NCI-H1105 treated with DMSO at 0.1 percent for 48 hours (cell line): ENCODE measurements at regions not wholly inside any gene's neighbourhood (a gene's known extent, or its start where the extent isn't known, plus 50 kb on each side); places are given as distances from the start of the nearest gene placed in this dataset.
"Not testable (repeated sequence)": the region's sequence is repeated elsewhere in the genome, so short reads cannot be mapped to it uniquely, and the experiment has no call there.

ENCODE experiments used
- DNase-seq: peaks from one replicate; lab custom pipeline; 2025; lab: John Stamatoyannopoulos, UW

GRCh38 chr4:187603093-187604025, 392.2 kb upstream of the ZFP42 start:
- DNase-seq, result no peak

GRCh38 chr4:187604984-187605383, 390.6 kb upstream of the ZFP42 start:
- DNase-seq, result no peak

DNA sequence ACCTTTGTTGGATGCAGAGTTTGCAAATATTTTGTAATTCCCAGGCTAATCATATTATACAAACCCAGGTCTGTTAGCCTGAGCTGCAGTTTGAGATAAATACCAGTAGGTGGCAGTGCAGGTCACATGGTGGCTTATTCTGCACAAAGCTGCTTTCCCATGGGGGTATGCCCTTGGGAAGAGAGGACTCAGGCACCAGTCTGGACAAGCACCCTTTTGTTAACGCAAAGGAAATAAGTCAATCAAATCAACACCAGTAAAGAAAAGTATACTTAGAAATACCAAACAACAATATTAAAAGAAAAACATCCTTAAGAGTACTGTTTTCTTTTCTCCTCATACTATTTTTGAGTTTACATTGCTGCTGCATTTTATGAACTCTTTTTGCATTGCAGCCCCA, 389.0 kb upstream of the ZFP42 start:
- DNase-seq, result peak; percentile 25

DNA sequence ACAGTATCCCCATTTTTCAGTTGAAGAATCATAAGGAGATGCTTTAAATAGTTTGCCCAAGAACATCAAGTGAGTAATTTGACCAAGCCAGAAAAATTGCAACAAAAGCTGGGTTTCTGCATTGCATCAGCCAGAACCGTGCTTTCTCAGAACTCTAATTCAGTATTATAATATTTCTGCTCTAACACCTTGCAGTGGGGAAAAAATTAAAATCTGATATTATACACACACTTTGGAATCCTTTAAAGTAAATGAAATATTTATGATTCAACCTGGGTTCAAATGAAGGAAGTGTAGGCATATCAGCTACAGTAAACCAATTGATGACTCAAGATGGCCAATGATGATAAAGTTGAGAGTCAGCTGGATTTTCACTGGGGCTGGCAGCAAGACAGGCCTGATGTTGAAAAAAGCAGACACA, 387.6 kb upstream of the ZFP42 start:
- DNase-seq, result no peak

DNA sequence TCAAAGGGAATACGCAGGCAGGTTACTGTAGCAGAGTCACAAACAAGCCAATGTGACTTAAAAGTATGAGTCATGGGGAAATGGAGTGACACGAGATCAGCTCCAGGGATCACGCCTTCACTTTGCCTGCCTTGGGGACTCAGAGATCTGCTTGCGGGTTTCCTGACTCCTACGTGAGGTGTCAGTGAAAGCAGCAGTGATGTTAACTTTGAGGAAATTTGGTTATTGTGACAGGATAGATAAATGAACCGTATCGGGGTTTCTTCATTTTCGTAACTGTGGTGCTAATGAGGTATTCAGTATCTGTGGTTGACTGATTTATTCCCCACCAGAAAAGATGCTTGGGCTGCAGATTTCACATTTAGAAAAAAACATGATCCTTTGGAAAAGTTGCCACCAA, 383.3 kb upstream of the ZFP42 start:
- no peak for DNase-seq

DNA sequence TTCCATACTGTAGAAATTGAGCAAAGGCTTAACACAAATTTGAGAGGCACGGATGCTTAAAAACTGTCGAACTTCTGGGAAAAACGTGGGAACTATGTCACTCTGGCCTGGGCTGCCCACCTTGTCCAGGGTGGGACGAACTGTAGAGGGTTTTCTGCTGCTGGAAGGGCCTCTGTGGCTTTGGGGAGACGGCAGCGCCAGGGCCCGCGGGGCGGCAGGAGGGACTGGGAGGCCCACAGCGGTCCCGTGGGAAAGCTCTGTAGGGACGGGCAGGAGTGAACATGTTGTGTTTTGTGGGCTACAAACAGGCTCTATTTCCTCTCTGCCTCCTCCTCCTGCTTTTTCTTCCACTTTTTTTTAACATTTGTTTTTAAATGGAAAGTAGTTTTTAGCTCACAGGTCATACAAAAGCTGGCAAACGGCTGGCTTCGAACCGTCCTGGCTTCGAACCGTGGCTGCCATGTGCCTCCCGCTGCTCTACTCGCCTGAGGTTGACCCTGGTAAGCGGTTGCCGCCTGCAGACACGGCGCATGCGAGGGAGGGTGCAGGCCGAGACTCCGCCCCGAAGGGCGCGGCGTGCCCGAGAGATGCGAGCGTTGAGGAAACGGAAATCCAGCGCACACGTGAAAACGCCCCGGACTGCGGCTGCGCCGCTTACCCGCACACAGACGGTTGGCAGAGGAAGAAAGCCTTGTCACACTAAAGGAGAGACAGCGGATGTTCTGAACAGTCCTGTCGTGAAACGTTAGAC, 382.3 kb upstream of the ZFP42 start:
- no peak for DNase-seq

DNA sequence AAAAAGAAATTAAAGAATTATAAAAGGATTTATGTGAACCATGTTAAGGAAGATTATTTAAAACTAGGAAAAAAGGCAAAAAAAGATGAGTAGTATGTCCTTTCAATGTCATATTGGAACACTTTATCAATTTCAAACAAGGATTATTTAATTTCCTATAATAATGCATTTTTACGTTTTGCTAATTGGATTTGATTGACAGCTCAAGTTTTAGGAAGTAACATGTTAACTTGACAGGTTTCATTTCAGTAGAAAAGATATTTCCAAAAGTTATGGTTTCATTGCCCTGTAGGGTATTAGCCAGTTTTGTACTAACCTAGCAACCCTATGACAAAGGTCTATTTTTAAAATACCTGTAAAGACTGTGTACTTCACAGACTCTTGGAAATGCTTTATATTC, 379.6 kb upstream of the ZFP42 start:
- no peak for DNase-seq

- DNase-seq, result no peak
These were observed 378.5 kb upstream of the ZFP42 start for GRCh38 chr4:187617113-187617512.

DNA sequence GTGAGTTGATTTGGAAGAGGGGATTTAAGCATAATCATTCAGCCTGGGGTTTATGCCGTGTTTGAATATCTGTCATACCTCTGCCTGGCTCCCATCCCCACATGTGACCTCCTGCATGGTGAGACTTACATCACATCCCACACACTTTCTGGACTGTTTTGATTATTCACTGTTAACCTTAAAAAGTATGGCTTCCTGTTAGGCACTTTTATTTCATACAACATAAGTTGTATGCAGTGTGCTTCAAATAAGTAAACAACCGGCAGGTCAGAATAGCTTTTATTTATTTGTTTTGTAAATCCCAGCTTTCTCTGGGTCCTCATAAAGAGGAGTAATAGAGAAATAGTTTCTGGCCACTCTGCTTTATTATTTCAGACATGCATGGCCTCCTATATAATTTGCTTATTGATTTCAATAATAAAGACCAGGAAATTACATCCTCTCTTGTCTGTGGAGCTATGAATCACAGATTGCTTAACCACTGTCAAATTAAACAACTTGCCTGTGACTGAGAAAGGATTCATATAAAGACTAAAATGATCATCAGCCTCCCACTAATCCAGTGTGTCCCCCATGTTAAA, 376.8 kb upstream of the ZFP42 start:
- no peak for DNase-seq

DNA sequence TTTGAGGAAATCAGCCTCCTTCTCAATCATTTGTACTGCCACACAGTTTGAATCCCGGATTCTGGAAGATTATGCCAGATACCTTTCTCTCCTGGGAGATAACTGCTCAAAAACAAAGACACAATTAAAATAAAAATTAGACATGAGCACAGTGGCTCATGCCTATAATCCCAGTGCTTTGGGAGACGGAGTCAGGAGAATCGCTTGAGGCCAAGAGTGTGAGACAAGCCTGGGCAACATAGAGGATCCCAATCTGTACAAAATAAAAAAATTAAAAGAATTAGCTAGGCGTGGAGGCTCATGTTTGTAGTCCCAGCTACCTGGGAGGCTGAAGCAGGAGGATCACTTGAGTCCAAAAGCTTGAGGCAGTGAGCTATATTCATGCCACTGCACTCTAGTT, 376.3 kb upstream of the ZFP42 start:
- no peak for DNase-seq

GRCh38 chr4:187632260-187632995, 363.1 kb upstream of the ZFP42 start:
- no peak for DNase-seq

- no peak for DNase-seq
These were observed 362.3 kb upstream of the ZFP42 start for GRCh38 chr4:187633245-187633644.

DNA sequence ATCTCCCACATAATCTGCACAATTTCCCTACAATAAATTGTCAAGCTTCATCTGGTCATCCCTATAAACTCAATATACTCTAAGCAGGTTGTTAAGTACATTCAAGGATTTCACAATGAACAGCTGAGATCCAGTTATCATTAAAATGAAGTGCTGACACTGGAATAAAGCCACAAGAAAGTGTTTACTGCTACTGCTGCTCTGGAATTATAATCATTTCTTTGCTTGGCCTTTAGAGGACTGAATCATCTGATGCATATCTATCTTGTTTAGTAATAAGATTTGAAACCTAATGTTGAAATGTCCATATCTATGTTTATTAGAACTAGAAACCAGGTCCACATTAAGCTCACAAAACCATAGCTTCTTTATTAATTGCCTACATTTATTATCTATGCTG, 338.6 kb upstream of the ZFP42 start:
- no peak for DNase-seq

DNA sequence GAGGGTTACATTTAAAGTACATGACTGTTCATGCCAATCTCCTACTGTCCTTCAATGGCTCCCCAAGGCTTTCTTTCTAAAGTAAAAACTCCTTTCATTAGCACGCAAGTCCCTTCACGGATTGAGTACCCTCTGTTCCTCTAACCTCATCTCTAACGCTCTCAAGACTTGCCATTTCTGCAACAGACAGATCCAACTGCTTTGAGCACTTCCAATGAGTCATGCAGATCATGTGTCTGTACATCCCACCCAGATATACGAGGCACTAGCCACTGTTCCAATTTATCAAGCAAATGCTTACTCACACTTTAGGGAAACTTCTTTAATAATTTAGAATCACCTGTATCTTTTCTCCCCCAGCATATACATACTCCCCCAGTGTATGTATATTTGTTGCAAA, 332.5 kb upstream of the ZFP42 start:
- DNase-seq, result no peak

GRCh38 chr4:187664011-187664410, 331.6 kb upstream of the ZFP42 start:
- DNase-seq, result no peak

- DNase-seq, result no peak
These were observed 330.5 kb upstream of the ZFP42 start for GRCh38 chr4:187665086-187665485.

DNA sequence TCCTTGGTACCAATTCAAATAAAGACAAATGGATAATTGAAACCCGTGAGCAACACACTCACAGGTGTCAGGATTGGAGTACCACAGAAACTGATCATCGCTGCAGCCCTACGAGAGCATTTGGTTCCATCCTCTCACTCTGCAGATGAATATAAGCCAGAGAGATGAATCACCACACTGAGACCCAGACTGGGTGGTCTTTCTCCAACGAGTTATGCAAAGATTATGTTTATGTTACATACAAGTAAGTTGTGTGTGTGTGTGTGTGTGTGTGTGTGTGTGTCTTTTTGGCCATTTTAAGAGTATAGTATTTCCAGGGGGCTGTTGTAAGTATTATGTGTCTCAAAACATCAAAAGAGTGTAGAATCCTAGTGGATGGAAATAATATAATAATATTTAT, 329.5 kb upstream of the ZFP42 start:
- DNase-seq, result no peak

DNA sequence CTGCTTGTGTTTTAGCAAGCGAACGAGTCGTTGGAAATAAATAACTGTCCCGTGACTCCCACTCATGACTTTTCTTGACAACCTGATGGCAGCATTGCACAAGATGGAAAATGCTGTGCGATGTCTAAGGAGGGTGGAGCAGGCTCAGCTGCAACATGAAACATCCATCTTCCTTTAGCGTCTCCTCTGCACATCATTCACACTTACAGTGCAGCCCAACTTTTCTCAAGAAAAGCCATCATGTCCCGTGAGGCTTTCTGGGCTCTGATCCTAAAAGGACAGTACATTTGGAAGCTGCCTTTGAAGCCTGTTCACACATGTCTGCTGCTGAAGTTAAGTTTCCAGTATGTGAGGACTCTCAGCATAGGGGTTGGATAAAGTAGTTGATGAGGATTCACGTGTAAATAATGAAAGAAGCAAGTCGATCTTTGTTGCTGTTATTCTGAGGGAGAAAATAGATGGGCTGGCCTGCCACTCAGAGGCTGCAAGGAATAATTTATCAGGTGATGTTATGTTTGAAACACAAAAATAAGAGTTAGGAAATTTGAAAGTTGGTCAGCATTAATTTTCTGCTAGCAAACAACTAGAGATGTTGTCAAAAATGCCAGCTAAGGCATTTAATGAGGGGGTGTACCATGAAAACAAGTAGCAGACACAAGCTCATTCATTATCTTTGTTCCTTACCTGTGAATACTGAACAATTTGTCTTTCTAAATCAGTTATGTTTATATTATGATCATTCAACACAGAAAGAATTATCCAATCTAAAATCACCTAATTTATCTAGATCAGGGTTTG, 328.7 kb upstream of the ZFP42 start:
- no peak for DNase-seq

GRCh38 chr4:187668526-187669082, 327.0 kb upstream of the ZFP42 start:
- no peak for DNase-seq

DNA sequence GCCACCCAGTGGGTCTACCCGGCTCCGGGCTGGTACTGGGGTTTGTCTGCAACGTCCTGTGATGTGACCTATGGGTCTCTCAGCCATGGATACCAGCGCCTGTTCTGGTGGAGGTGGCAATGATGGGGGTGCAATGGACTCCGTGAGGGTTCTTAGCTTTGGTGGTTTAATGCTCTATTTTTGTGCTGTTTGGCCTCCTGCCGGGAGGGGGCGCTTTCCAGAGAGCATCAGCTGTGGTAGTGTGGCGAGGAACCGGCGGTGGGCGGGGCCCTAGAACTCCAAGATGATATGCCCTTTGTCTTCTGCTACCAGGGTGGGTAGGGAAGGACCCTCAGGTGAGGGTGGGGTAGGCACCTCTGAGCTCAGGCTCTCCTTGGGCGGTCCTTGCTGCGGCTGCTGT, 324.1 kb upstream of the ZFP42 start:
- not testable (repeated sequence) for DNase-seq

- not testable (repeated sequence) for DNase-seq
These were observed 323.6 kb upstream of the ZFP42 start for GRCh38 chr4:187671958-187672357.
